ENCODE measurements at regions not wholly inside any gene's neighbourhood (a gene's known extent, or its start where the extent isn't known, plus 50 kb on each side); places are given as distances from the start of the nearest gene placed in this dataset.

GRCh38 chr1:186564582-186564981 lies 103.7 kb upstream of the PDC start:
- TF ChIP-seq CTCF (IDR thresholded peaks at IDR 0.05; ENCODE audit: insufficient read depth, low read length, poor library complexity, severe bottlenecking) (no peak), EZH2phosphoT487 (conservative IDR thresholded peaks at IDR 0.05; ENCODE audit: low read length) (no peak)
